Coronary artery (tissue), 2 donors: ENCODE measurements at regions not wholly inside any gene's neighbourhood (a gene's known extent, or its start where the extent isn't known, plus 50 kb on each side); places are given as distances from the start of the nearest gene placed in this dataset.
"Not testable (repeated sequence)": the region's sequence is repeated elsewhere in the genome, so short reads cannot be mapped to it uniquely, and the experiment has no call there.

ENCODE experiments used
- DNase-seq: peaks from one replicate; pipeline ENCODE4 v3.0.0-alpha.2; 2017; ENCODE audit warnings: low spot score
- H3K27ac ChIP-seq, 2 donors: fragments of 200-600 bp; sonication (generic); one replicate each; pipeline ENCODE4 v1.5.1; 2016 to 2019
- H3K4me3 ChIP-seq: fragments of 200-600 bp; sonication (generic); 2 replicates; pipeline ENCODE4 v1.5.1; 2016; ENCODE audit warnings: mild to moderate bottlenecking, moderate library complexity
- CTCF ChIP-seq: fragments of 200-600 bp; sonication (generic); IDR thresholded peaks from one replicate; pipeline ENCODE4 v1.5.1; 2019; ENCODE audit warnings: antibody characterized with exemption

DNA sequence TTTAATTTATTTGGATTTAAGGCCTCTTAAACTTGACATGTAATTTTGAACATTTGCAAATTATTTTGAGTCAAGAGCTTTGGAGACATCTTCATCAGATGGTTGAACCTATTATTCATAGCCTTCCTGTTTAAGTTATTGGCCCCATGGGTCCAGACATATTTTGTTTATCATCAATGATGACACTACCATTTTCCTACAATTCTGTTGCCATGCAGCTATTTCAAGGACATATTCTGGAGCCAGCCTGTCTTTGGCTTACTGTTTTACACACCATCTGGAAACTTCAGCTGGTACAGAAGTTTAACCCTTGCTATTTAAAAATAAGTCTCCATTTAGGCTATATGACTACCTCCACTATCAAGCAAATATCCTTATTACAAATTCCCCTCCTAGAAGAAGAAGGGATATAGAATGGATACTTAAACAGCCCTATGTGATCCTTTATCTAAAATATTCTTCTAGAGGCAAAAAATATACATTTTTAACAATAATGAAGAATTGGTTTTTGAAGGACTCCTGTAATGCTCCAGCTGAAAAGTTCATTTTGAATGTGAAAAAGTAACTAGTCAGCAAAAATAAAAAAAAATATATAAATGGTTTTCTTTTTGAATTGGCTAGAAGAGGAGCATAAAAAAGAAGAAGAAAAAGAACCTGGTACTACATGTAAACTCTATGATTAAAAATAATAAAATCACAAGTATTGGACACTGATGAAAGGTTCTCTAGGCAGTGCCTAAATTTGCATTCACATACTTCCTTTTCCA, 544.0 kb upstream of the HS3ST5 start:
- no peak for DNase-seq
- TF ChIP-seq CTCF = no peak
- Histone ChIP-seq H3K27ac (no peak overlapping the region), H3K4me3 (no peak overlapping the region)

DNA sequence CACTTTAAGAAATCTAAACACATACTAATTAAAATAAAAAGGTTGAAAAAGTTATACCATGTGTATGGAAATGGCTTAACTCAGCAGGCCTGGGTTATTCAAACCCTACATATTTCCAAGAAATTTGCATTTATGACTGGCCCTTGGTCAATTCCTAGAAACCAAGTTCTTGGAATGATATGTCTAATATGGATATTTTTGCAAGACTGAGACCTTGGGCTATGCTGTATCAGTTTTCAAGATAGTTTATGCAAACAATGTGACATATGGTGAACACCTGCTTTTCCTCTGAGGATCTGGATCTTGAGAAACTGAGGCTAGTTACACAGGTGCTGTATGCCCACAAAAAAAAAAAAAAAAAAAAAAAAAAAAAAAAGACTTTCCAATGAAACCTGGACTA, 536.9 kb upstream of the HS3ST5 start:
- TF ChIP-seq CTCF = no peak
- H3K27ac ChIP-seq = no peak overlapping the region
- no peak overlapping the region for H3K4me3 ChIP-seq
- no peak for DNase-seq

DNA sequence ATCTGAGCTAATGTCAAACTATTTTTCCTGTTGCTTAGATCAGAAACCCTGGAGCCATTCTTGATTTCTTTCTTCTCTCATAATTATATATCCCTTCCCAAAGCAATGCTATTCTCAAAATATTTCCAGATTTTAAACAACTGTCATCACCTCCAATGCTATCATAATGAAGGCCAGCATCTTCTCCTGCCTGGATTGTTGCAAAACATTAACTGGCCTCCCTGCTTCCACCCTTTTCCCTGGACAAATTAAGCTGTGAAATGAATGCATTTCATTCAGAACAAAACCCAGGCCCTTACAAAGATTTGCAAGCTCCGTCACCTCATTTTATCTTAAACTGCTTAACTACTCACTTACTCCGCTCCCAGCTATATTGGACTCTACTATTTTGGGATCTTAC, 535.3 kb upstream of the HS3ST5 start:
- Histone ChIP-seq H3K27ac (no peak overlapping the region), H3K4me3 (no peak overlapping the region)
- no peak for TF ChIP-seq CTCF
- no peak for DNase-seq

- Histone ChIP-seq H3K27ac (no peak overlapping the region), H3K4me3 (no peak overlapping the region)
- DNase-seq = no peak
- TF ChIP-seq CTCF = no peak
Observed at GRCh38 chr6:114874410-114874809, 531.6 kb upstream of the HS3ST5 start.

GRCh38 chr6:114865506-114865905, 522.7 kb upstream of the HS3ST5 start:
- not testable (repeated sequence) for H3K4me3 ChIP-seq, DNase-seq, H3K27ac ChIP-seq

DNA sequence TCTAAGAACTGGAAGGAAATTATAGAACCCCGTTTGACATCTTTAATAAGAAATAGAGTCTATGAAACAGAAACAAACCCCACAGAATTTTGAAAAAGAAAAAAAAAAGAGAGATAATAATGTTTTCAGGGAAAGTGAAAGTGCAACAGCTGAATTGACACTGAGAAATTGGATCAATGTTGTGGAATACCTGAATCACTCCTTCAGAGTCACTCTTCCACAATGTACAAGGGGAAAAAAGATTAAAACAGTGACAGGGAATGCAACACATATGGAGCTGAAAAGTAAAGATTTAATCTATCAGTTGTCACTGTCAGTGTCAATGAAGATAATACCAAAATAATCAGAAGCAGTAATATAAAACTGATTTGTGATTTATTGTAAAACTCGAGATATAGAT, 520.8 kb upstream of the HS3ST5 start:
- H3K4me3 ChIP-seq = no peak overlapping the region
- H3K27ac ChIP-seq = no peak overlapping the region
- no peak for TF ChIP-seq CTCF
- DNase-seq = no peak

DNA sequence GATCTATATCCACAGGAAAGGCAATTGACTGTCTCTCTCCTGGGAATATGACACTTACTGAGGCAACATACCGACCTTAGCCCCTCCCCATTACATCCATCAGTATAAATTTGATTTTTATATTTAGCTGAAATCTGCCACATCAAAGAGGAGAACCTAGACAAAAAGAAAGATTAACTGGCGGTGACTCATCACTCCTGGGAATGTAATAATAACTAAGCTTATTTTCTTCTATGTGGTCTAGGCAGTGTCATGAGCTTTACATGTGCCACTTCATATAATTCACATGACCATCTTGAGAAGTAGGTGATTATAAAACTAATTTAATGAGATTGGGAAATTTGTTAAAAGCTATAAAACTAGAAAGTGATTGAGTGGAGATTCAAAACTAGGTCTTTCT, 520.0 kb upstream of the HS3ST5 start:
- TF ChIP-seq CTCF = no peak
- Histone ChIP-seq H3K27ac (no peak overlapping the region), H3K4me3 (no peak overlapping the region)
- no peak for DNase-seq
